B cell (primary cell): ENCODE measurements at regions not wholly inside any gene's neighbourhood (a gene's known extent, or its start where the extent isn't known, plus 50 kb on each side); places are given as distances from the start of the nearest gene placed in this dataset.

Experiments used
- ATAC-seq: fragments of 200-7000 bp; cut with Tn5 transposase; one replicate; pipeline ENCODE4 v1.10.0; 2021; ENCODE audit warnings: low read depth, mild to moderate bottlenecking, moderate number of reproducible peaks, moderate library complexity
- CTCF ChIA-PET: fragments of 350-600 bp; sonication (Branson Sonifier 250); formaldehyde crosslinking; loops from one replicate; lab custom pipeline; 2021; ENCODE audit warnings: antibody characterized with exemption, inconsistent platforms; lab: Charles Lee
- POLR2A ChIA-PET: fragments of 350-600 bp; sonication (Branson Sonifier 250); formaldehyde crosslinking; loops from one replicate; lab custom pipeline; 2021; ENCODE audit warnings: antibody characterized with exemption; lab: Charles Lee
- DNase-seq: peaks from one replicate; pipeline ENCODE4 v3.0.0; 2013
- H2AFZ ChIP-seq: 2 replicates; pipeline ENCODE4 v1.6.1; 2012; ENCODE audit warnings: mild to moderate bottlenecking, low read depth, low read length; ENCODE audit not compliant: insufficient read depth, poor library complexity, severe bottlenecking
- H3K27ac ChIP-seq, 2 donors: 1 replicate in 1 of 2; 2 replicates in 1 of 2; pipeline ENCODE4 v1.5.1; 2012 to 2013; ENCODE audit warnings: low read length in 2 of 2, mild to moderate bottlenecking in 2 of 2, moderate library complexity in 1 of 2
- H3K27me3 ChIP-seq, 4 experiments: fragments of 200-600 bp in 1 of 4; sonication (generic) in 1 of 4; replicated peaks in 1 of 4; 1 replicate in 2 of 4; 2 replicates in 2 of 4; pipeline versions ENCODE4 v1.6.1 to v1.7.0; 2013 to 2016; ENCODE audit warnings: low read length in 3 of 4, mild to moderate bottlenecking in 2 of 4, mixed read lengths in 1 of 4, moderate library complexity in 1 of 4; ENCODE audit not compliant: insufficient read depth in 4 of 4, control insufficient read depth in 3 of 4; ENCODE audit errors: control extremely low read depth in 1 of 4
- H3K36me3 ChIP-seq, 2 experiments: replicated peaks in 1 of 2; 1 replicate in 1 of 2; 2 replicates in 1 of 2; pipeline versions ENCODE4 v1.6.1 to v1.7.1; 2013; ENCODE audit warnings: low read length in 1 of 2; ENCODE audit not compliant: insufficient read depth in 2 of 2, control insufficient read depth in 1 of 2; ENCODE audit errors: control extremely low read depth in 1 of 2, extremely low read depth in 1 of 2
- H3K4me1 ChIP-seq, 2 donors: fragments of 200-600 bp in 1 of 2; sonication (generic) in 1 of 2; 1 replicate in 1 of 2; 2 replicates in 1 of 2; pipeline versions ENCODE4 v1.5.1 to v1.6.1; 2013 to 2017; ENCODE audit warnings: low read length in 2 of 2; ENCODE audit not compliant: control insufficient read depth in 2 of 2, insufficient read depth in 2 of 2
- H3K4me2 ChIP-seq: replicated peaks from 2 replicates; pipeline ENCODE3; 2012; ENCODE audit warnings: mild to moderate bottlenecking, low read depth, low read length; ENCODE audit not compliant: poor library complexity, severe bottlenecking
- H3K4me3 ChIP-seq, 5 experiments: fragments of 200-600 bp in 1 of 5; sonication (generic) in 1 of 5; 1 replicate in 3 of 5; 2 replicates in 2 of 5; pipeline versions ENCODE4 v1.5.1 to v1.7.0; 2011 to 2016; ENCODE audit warnings: low read length in 4 of 5, mild to moderate bottlenecking in 4 of 5, low read depth in 2 of 5, control low read depth in 1 of 5, moderate library complexity in 1 of 5; ENCODE audit not compliant: insufficient read depth in 1 of 5; ENCODE audit errors: control extremely low read depth in 1 of 5, extremely low read depth in 1 of 5
- H3K79me2 ChIP-seq: fragments of 200-600 bp; sonication (generic); one replicate; pipeline ENCODE4 v1.6.0; 2016; ENCODE audit warnings: low read length; ENCODE audit not compliant: control insufficient read depth, insufficient read depth
- H3K9ac ChIP-seq: fragments of 200-600 bp; sonication (generic); 2 replicates; pipeline ENCODE4 v1.6.1; 2017; ENCODE audit warnings: mild to moderate bottlenecking, low read length, moderate library complexity
- H3K9me3 ChIP-seq, 3 donors: one replicate each; pipeline versions ENCODE4 v1.6.1 to v1.7.1; 2013; ENCODE audit warnings: low read length in 2 of 3; ENCODE audit not compliant: control insufficient read depth in 2 of 3, insufficient read depth in 1 of 3; ENCODE audit errors: control extremely low read depth in 1 of 3
- H4K20me1 ChIP-seq: 2 replicates; pipeline ENCODE4 v1.6.0; 2012; ENCODE audit warnings: mild to moderate bottlenecking, low read length; ENCODE audit not compliant: insufficient read depth, control insufficient read depth, poor library complexity, severe bottlenecking
- H3K27ac Mint-ChIP-seq: one replicate; pipeline ENCODE4 v1.8.0; 2021; ENCODE audit warnings: mixed read lengths
- H3K27me3 Mint-ChIP-seq: one replicate; pipeline ENCODE4 v1.8.0; 2021; ENCODE audit warnings: mixed read lengths
- H3K4me1 Mint-ChIP-seq: one replicate; pipeline ENCODE4 v1.8.0; 2021; ENCODE audit warnings: mixed read lengths
- H3K4me3 Mint-ChIP-seq: one replicate; pipeline ENCODE4 v1.8.0; 2021; ENCODE audit warnings: mixed read lengths
- H3K9me3 Mint-ChIP-seq: one replicate; pipeline ENCODE4 v1.8.0; 2022; ENCODE audit warnings: mixed read lengths; ENCODE audit not compliant: insufficient read depth
- CTCF ChIP-seq: fragments of 200-600 bp; IDR thresholded peaks from one replicate; pipeline ENCODE4 v1.8.0; 2022; ENCODE audit warnings: antibody characterized with exemption, mild to moderate bottlenecking
- EZH2 ChIP-seq: IDR thresholded peaks from 2 replicates; pipeline ENCODE4 v1.6.1; 2012; ENCODE audit warnings: borderline replicate concordance, low read depth, mild to moderate bottlenecking, moderate library complexity, low read length; ENCODE audit not compliant: insufficient read depth, poor library complexity, severe bottlenecking
- whole genome bisulfite sequencing: methylation state at CpG from one replicate; pipeline ENCODE4 v1.1.5; 2013; ENCODE audit warnings: missing lambda C conversion rate; ENCODE audit not compliant: insufficient coverage; 5-methylcytosine and 5-hydroxymethylcytosine counted together
- intact Hi-C: fragments of 100-400 bp; cut with micrococcal nuclease; formaldehyde crosslinking; loops from one replicate; pipeline ENCODE4 v1.10.0; 2022

- Histone ChIP-seq H3K36me3 (no peaks in the 10 kb centered on the region), H3K4me1 (no peaks in the 10 kb centered on the region), H3K27me3 (no peaks in the 10 kb centered on the region), H3K79me2 (no peaks in the 10 kb centered on the region), H4K20me1 (no peaks in the 10 kb centered on the region), H3K4me3 (no peak overlapping the region), H3K9me3 (peaks cover 0 to 6% (median 3%) of the 10 kb centered on the region in 3 donors), H3K9ac (no peak overlapping the region), H2AFZ (no peak overlapping the region), H3K27ac (no peak overlapping the region), H3K4me2 (no peak overlapping the region)
- Mint-ChIP-seq H3K4me1 (no peaks in the 10 kb centered on the region), H3K4me3 (no peak overlapping the region), H3K27ac (no peak overlapping the region), H3K9me3 (peaks cover 3% of the 10 kb centered on the region), H3K27me3 (no peaks in the 10 kb centered on the region)
- DNase-seq (no peak), ATAC-seq (no peak)
- intact Hi-C loops, result no loop called here
- 93% methylated on average over 5 of the region's 8 CpGs for WGBS
- POLR2A ChIA-PET, result no interaction called here
- no peak for TF ChIP-seq CTCF
- CTCF ChIA-PET, result no interaction called here
Measured at GRCh38 chr7:4399596-4399995, 282.5 kb upstream of the FOXK1 start.

DNA sequence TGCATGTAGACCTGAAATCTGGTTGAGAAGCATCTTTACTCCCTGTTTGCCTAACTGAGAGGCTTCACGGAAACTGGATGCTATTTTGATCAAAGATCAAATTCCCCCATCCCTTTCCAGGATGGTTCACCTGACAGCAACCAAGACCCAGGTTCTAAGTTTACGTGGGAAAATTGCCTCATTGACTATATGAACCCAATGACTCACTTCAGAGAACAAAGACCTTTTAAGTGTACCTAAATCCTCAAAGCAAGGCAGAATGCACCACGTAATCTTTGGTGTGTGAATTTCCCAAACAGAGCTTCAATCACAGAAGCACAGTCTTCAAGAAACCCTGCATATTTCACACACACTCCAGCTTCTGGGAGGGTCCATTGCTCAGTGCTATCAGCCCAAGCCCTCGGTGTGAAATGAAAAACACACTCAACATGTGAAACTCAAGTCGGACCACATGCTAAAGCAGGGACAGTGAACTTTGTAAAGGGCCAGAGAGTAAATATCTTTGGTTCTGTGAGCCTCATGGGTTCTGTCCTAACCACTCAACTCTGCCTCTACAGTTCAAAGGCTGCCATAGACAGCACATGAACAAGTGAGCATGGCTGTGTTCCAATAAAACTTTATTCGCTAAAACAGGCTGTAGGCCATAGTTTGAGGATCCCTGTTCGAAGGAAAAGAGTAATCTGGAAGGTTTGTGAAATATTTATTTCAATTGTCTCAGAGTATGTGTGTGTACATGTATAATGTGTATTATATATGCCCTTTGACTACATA lies 275.6 kb upstream of the FOXK1 start:
- Histone ChIP-seq H3K4me1 (no peaks in the 10 kb centered on the region), H2AFZ (no peak overlapping the region), H3K9ac (no peak overlapping the region), H3K79me2 (no peaks in the 10 kb centered on the region), H3K27ac (no peak overlapping the region), H3K27me3 (no peaks in the 10 kb centered on the region), H4K20me1 (no peaks in the 10 kb centered on the region), H3K4me3 (no peak overlapping the region), H3K36me3 (no peaks in the 10 kb centered on the region), H3K4me2 (no peak overlapping the region), H3K9me3 (peaks cover 0 to 24% (median 0%) of the 10 kb centered on the region in 3 donors)
- 81% methylated on average over 3 of the region's 7 CpGs for WGBS
- POLR2A ChIA-PET, result no interaction called here
- Mint-ChIP-seq H3K27me3 (no peaks in the 10 kb centered on the region), H3K4me1 (no peaks in the 10 kb centered on the region), H3K27ac (no peak overlapping the region), H3K4me3 (no peak overlapping the region), H3K9me3 (peaks cover 10% of the 10 kb centered on the region)
- DNase-seq, result no peak
- CTCF ChIA-PET, result no interaction called here
- intact Hi-C loops, result no loop called here
- TF ChIP-seq CTCF (no peak), EZH2 (no peak)
- ATAC-seq, result no peak
